HCT116 (cell line): ENCODE measurements at regions not wholly inside any gene's neighbourhood (a gene's known extent, or its start where the extent isn't known, plus 50 kb on each side); places are given as distances from the start of the nearest gene placed in this dataset.

Source experiments
- ATAC-seq: fragments of 200-7000 bp; cut with Tn5 transposase; 2 replicates; pipeline ENCODE4 v1.9.1; 2020; ENCODE audit warnings: mild to moderate bottlenecking, moderate library complexity
- BruUV-seq: library from RNA; stranded (reverse); fragments of 400-500 nt; replicated peaks from 2 replicates; lab custom pipeline; 2021; lab: Mats Ljungman, UMichigan
- CTCF ChIA-PET: fragments of 300-600 bp; sonication (Branson Sonifier 250); formaldehyde crosslinking; loops from one replicate; lab custom pipeline; 2021; ENCODE audit warnings: antibody characterized with exemption; lab: Charles Lee
- POLR2A ChIA-PET: fragments of 300-600, 350-600 bp; sonication (Branson Sonifier 250); formaldehyde crosslinking; loops from one replicate; lab custom pipeline; 2021; ENCODE audit warnings: antibody characterized with exemption; lab: Charles Lee
- RAD21 ChIA-PET, 2 experiments: fragments of 300-600 bp; sonication (Branson Sonifier 250); formaldehyde crosslinking; loops; one replicate each; lab custom pipeline; 2023; ENCODE audit warnings: low total read pairs in 2 of 2; ENCODE audit not compliant: uncharacterized antibody in 2 of 2, unreplicated experiment in 2 of 2, low non-redundant PET in 1 of 2; lab: Charles Lee
- DNase-seq: peaks from one replicate; pipeline ENCODE4 v3.0.0-alpha.2; 2010; ENCODE audit warnings: low read depth, low spot score
- H2AFZ ChIP-seq: fragments of 200-600 bp; shearing (Covaris generic), sonication (generic); 2 replicates; pipeline ENCODE4 v1.6.1; 2017; ENCODE audit warnings: low read depth, mixed run types, mixed read lengths, antibody characterized with exemption, low read length; ENCODE audit not compliant: poor library complexity, severe bottlenecking
- H3K27ac ChIP-seq: 2 replicates; pipeline ENCODE4 v1.5.1; 2012; ENCODE audit warnings: low read depth, low read length
- H3K27me3 ChIP-seq: fragments of 200-600 bp; sonication (generic); 2 replicates; pipeline ENCODE4 v1.6.1; 2016; ENCODE audit warnings: mixed run types, low read length, mixed read lengths; ENCODE audit not compliant: insufficient read depth
- H3K36me3 ChIP-seq, 2 experiments: fragments of 200-500 bp in 1 of 2; fragments of 200-600 bp in 1 of 2; sonication (Bioruptor generic) in 1 of 2; sonication (generic) in 1 of 2; 2 replicates each; pipeline versions ENCODE4 v1.5.1 to v1.6.1; 2014 to 2016; ENCODE audit warnings: low read length in 2 of 2, inconsistent platforms in 1 of 2, mixed read lengths in 1 of 2, mixed run types in 1 of 2; ENCODE audit not compliant: insufficient read depth in 2 of 2, control insufficient read depth in 1 of 2
- H3K4me1 ChIP-seq, 2 experiments: fragments of 200-600 bp in 1 of 2; sonication (generic) in 1 of 2; 2 replicates each; pipeline versions ENCODE4 v1.5.1 to v1.6.1; 2012 to 2017; ENCODE audit warnings: low read length in 2 of 2, inconsistent platforms in 1 of 2, mild to moderate bottlenecking in 1 of 2, mixed read lengths in 1 of 2, mixed run types in 1 of 2, moderate library complexity in 1 of 2; ENCODE audit not compliant: insufficient read depth in 2 of 2, control insufficient read depth in 1 of 2
- H3K4me2 ChIP-seq: fragments of 200-600 bp; sonication (generic); 2 replicates; pipeline ENCODE4 v1.6.1; 2017; ENCODE audit warnings: mixed run types, low read length, mixed read lengths
- H3K4me3 ChIP-seq, 2 experiments: fragments of 200-600 bp in 1 of 2; sonication (generic) in 1 of 2; replicated peaks in 1 of 2; 2 replicates each; pipeline ENCODE4 v1.5.1; 2011 to 2016; ENCODE audit warnings: low read length in 2 of 2, control low read depth in 1 of 2, low read depth in 1 of 2, mild to moderate bottlenecking in 1 of 2, mixed read lengths in 1 of 2, mixed run types in 1 of 2
- H3K79me2 ChIP-seq: fragments of 200-600 bp; sonication (generic); 2 replicates; pipeline ENCODE4 v1.6.1; 2017; ENCODE audit warnings: mild to moderate bottlenecking, mixed run types, low read length, moderate library complexity, mixed read lengths; ENCODE audit not compliant: insufficient read depth
- H3K9ac ChIP-seq: fragments of 200-600 bp; sonication (generic); 2 replicates; pipeline ENCODE4 v1.6.1; 2016; ENCODE audit warnings: low read length, mixed read lengths
- H3K9me2 ChIP-seq: fragments of 200-600 bp; sonication (generic), shearing (Covaris generic); 2 replicates; pipeline ENCODE4 v1.6.1; 2017; ENCODE audit warnings: mixed run types, mild to moderate bottlenecking, moderate library complexity; ENCODE audit not compliant: insufficient read depth
- H3K9me3 ChIP-seq, 2 experiments: fragments of 200-500 bp in 1 of 2; fragments of 200-600 bp in 1 of 2; sonication (Bioruptor generic) in 1 of 2; sonication (generic) in 1 of 2; 2 replicates each; pipeline ENCODE4 v1.6.1; 2014 to 2017; ENCODE audit warnings: low read length in 2 of 2, mixed read lengths in 2 of 2, inconsistent platforms in 1 of 2, low read depth in 1 of 2, mild to moderate bottlenecking in 1 of 2, mixed run types in 1 of 2, moderate library complexity in 1 of 2; ENCODE audit not compliant: control insufficient read depth in 1 of 2, insufficient read depth in 1 of 2
- H4K20me1 ChIP-seq: fragments of 200-600 bp; sonication (generic), shearing (Covaris generic); 2 replicates; pipeline ENCODE4 v1.6.1; 2017; ENCODE audit warnings: mixed run types, mild to moderate bottlenecking, moderate library complexity; ENCODE audit not compliant: insufficient read depth
- CBX3 ChIP-seq: IDR thresholded peaks from 2 replicates; pipeline ENCODE4 v1.6.1; 2012; ENCODE audit warnings: low read depth
- CEBPB ChIP-seq: IDR thresholded peaks from 2 replicates; pipeline ENCODE4 v1.6.1; 2012; ENCODE audit warnings: low read depth
- EGR1 ChIP-seq: IDR thresholded peaks from 2 replicates; pipeline ENCODE4 v1.6.1; 2012; ENCODE audit warnings: low read depth
- ELF1 ChIP-seq: IDR thresholded peaks from 2 replicates; pipeline ENCODE4 v1.6.1; 2012; ENCODE audit warnings: low read depth, borderline replicate concordance
- FOSL1 ChIP-seq: IDR thresholded peaks from 2 replicates; pipeline ENCODE4 v1.6.1; 2012; ENCODE audit warnings: low read depth
- JUND ChIP-seq: IDR thresholded peaks from 2 replicates; pipeline ENCODE4 v1.6.1; 2012
- RAD21 ChIP-seq: IDR thresholded peaks from 2 replicates; pipeline ENCODE4 v1.6.1; 2012; ENCODE audit warnings: low read depth, mild to moderate bottlenecking
- SIN3A ChIP-seq: IDR thresholded peaks from 2 replicates; pipeline ENCODE4 v1.6.1; 2012; ENCODE audit warnings: low read depth
- SP1 ChIP-seq: IDR thresholded peaks from 2 replicates; pipeline ENCODE4 v1.6.1; 2012; ENCODE audit warnings: low read depth
- SRF ChIP-seq: IDR thresholded peaks from 2 replicates; pipeline ENCODE4 v1.6.1; 2012; ENCODE audit warnings: low read depth
- YY1 ChIP-seq: IDR thresholded peaks from 2 replicates; pipeline ENCODE4 v1.6.1; 2011; ENCODE audit warnings: low read length, low read depth, moderate library complexity, mild to moderate bottlenecking; ENCODE audit not compliant: insufficient replicate concordance; ENCODE audit errors: extremely low read depth
- ZFX ChIP-seq: fragments of 450-650 bp; IDR thresholded peaks from 2 replicates; pipeline ENCODE4 v1.6.1; 2017
- ZNF274 ChIP-seq: fragments of 200-500 bp; sonication (Bioruptor generic); IDR thresholded peaks from 2 replicates; pipeline ENCODE4 v1.6.1; 2014; ENCODE audit warnings: mild to moderate bottlenecking, low read depth, low read length, inconsistent platforms
- intact Hi-C: fragments of 100-400 bp; cut with micrococcal nuclease; formaldehyde crosslinking; loops from 2 replicates; pipeline ENCODE4 v1.10.0; 2022
- TF ChIP-seq, protein P1 (sequence below), 3 experiments: fragments of 200-600 bp in 1 of 3; sonication (generic) in 1 of 3; IDR thresholded peaks in 2 of 3; conservative IDR thresholded peaks in 1 of 3; 2 replicates each; pipeline ENCODE4 v1.5.1; 2012 to 2017; ENCODE audit warnings: low read depth in 2 of 3, low read length in 2 of 3, antibody characterized with exemption in 1 of 3, borderline replicate concordance in 1 of 3, control low read depth in 1 of 3, mild to moderate bottlenecking in 1 of 3, mixed read lengths in 1 of 3, mixed run types in 1 of 3, moderate library complexity in 1 of 3; ENCODE audit not compliant: insufficient read depth in 1 of 3
- TF ChIP-seq, protein P2 (sequence below): IDR thresholded peaks from 2 replicates; pipeline ENCODE4 v1.6.1; 2012
- TF ChIP-seq, protein P3 (sequence below): IDR thresholded peaks from 2 replicates; pipeline ENCODE4 v1.6.1; 2011; ENCODE audit warnings: mild to moderate bottlenecking, low read length, moderate library complexity; ENCODE audit not compliant: insufficient replicate concordance; ENCODE audit errors: extremely low read depth
- TF ChIP-seq, protein P4 (sequence below): IDR thresholded peaks from 2 replicates; pipeline ENCODE4 v1.6.1; 2012

DNA sequence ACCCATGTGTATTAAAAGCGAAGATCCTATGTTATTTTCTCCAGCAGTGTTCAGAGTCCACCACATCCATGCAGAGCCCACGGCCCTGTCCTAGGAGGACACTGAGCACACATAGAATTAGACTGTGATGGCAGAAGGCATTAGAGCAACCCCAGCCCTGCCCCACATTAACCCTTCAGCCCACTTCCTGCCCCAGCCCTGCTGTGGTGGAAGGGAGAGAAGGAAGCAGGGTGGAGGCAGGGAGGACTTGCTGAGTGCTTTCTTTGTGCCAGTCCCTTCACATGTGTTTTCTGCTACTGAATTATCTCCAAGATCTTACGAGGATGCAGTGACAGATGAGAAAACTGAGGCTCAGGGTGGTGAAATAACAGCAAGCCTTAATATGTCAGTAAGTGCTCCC is 339.0 kb downstream of the SMAD2 start:
- intact Hi-C loops = no loop called here
- no peaks in the 10 kb centered on the region for H3K36me3 ChIP-seq

DNA sequence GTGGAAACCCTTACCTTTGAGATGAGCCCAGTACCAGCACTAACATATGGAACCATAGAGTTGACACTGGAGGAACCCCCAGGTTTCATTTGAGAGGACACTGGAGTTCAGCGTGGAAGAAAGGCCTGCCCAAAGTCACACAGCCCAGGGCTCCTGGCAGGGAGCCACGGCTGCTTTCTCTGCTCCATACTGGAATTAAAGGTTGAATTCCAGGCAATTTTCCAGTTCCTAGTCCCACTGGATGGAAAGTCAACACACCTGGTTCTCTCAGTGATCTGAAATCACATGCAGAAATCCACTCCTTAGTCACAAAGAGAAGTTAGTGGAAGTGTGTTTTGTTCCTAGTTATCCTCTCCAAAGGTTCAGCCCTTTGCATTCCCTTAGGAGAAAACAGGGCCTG is 336.1 kb upstream of the SKOR2 start:
- H2AFZ ChIP-seq = no peak overlapping the region
- H3K27me3 ChIP-seq = peaks cover 8% of the 10 kb centered on the region; the same call in 1 of the 2 replicates
- DNase-seq (no peak), ATAC-seq (no peak)
- no peaks in the 10 kb centered on the region for H4K20me1 ChIP-seq
- CTCF ChIA-PET = no interaction called here
- intact Hi-C loops = no loop called here
- no peak overlapping the region for H3K4me3 ChIP-seq
- POLR2A ChIA-PET = no interaction called here
- H3K79me2 ChIP-seq = no peaks in the 10 kb centered on the region
- no TSS peak for BruUV-seq
- H3K9me3 ChIP-seq = no peaks in the 10 kb centered on the region
- no peak overlapping the region for H3K4me2 ChIP-seq
- RAD21 ChIA-PET = no interaction called here
- H3K9ac ChIP-seq = no peak overlapping the region
- H3K36me3 ChIP-seq = no peaks in the 10 kb centered on the region
- no peaks in the 10 kb centered on the region for H3K9me2 ChIP-seq
- H3K4me1 ChIP-seq = no peaks in the 10 kb centered on the region
- no peak overlapping the region for H3K27ac ChIP-seq
- no peak for TF ChIP-seq SP1
- no peak for TF ChIP-seq EGR1
- TF ChIP-seq ELF1 = no peak
- TF ChIP-seq, protein P1, sequence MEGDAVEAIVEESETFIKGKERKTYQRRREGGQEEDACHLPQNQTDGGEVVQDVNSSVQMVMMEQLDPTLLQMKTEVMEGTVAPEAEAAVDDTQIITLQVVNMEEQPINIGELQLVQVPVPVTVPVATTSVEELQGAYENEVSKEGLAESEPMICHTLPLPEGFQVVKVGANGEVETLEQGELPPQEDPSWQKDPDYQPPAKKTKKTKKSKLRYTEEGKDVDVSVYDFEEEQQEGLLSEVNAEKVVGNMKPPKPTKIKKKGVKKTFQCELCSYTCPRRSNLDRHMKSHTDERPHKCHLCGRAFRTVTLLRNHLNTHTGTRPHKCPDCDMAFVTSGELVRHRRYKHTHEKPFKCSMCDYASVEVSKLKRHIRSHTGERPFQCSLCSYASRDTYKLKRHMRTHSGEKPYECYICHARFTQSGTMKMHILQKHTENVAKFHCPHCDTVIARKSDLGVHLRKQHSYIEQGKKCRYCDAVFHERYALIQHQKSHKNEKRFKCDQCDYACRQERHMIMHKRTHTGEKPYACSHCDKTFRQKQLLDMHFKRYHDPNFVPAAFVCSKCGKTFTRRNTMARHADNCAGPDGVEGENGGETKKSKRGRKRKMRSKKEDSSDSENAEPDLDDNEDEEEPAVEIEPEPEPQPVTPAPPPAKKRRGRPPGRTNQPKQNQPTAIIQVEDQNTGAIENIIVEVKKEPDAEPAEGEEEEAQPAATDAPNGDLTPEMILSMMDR (IDR thresholded peaks at IDR 0.05 in 2 of 3, conservative IDR thresholded peaks at IDR 0.05 in 1 of 3; ENCODE audit: borderline replicate concordance in 1 of 3, insufficient read depth in 1 of 3, low read depth in 2 of 3, low read length in 2 of 3) = no peak
- TF ChIP-seq, protein P2, sequence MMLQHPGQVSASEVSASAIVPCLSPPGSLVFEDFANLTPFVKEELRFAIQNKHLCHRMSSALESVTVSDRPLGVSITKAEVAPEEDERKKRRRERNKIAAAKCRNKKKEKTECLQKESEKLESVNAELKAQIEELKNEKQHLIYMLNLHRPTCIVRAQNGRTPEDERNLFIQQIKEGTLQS = no peak
- no peak for TF ChIP-seq YY1
- TF ChIP-seq ZFX = no peak
- no peak for TF ChIP-seq JUND
- no peak for TF ChIP-seq RAD21
- TF ChIP-seq ZNF274 = no peak
- TF ChIP-seq CBX3 = no peak
- TF ChIP-seq SRF = no peak
- TF ChIP-seq, protein P3, sequence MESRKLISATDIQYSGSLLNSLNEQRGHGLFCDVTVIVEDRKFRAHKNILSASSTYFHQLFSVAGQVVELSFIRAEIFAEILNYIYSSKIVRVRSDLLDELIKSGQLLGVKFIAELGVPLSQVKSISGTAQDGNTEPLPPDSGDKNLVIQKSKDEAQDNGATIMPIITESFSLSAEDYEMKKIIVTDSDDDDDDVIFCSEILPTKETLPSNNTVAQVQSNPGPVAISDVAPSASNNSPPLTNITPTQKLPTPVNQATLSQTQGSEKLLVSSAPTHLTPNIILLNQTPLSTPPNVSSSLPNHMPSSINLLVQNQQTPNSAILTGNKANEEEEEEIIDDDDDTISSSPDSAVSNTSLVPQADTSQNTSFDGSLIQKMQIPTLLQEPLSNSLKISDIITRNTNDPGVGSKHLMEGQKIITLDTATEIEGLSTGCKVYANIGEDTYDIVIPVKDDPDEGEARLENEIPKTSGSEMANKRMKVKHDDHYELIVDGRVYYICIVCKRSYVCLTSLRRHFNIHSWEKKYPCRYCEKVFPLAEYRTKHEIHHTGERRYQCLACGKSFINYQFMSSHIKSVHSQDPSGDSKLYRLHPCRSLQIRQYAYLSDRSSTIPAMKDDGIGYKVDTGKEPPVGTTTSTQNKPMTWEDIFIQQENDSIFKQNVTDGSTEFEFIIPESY = no peak
- TF ChIP-seq SIN3A = no peak
- no peak for TF ChIP-seq FOSL1
- TF ChIP-seq CEBPB = no peak

More for the DNA sequence above, 339.0 kb downstream of the SMAD2 start:
- Histone ChIP-seq H3K27me3 (no peaks in the 10 kb centered on the region; the same call in 1 of the 2 replicates), H3K9me2 (no peaks in the 10 kb centered on the region), H3K4me3 (no peak overlapping the region), H3K27ac (no peak overlapping the region), H3K79me2 (no peaks in the 10 kb centered on the region), H3K4me1 (no peaks in the 10 kb centered on the region), H4K20me1 (no peaks in the 10 kb centered on the region), H3K9me3 (no peaks in the 10 kb centered on the region), H3K4me2 (no peak overlapping the region), H3K9ac (no peak overlapping the region), H2AFZ (no peak overlapping the region)
- RAD21 ChIA-PET = no interaction called here
- CTCF ChIA-PET = no interaction called here
- ATAC-seq (no peak), DNase-seq (no peak)
- no TSS peak for BruUV-seq
- POLR2A ChIA-PET = no interaction called here
- TF ChIP-seq FOSL1 (no peak), ZFX (no peak), JUND (no peak), SRF (no peak), ZNF274 (no peak), ELF1 (no peak), RAD21 (no peak)
- TF ChIP-seq, protein P4, sequence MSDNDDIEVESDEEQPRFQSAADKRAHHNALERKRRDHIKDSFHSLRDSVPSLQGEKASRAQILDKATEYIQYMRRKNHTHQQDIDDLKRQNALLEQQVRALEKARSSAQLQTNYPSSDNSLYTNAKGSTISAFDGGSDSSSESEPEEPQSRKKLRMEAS = no peak
